ENCODE measurements at regions not wholly inside any gene's neighbourhood (a gene's known extent, or its start where the extent isn't known, plus 50 kb on each side); places are given as distances from the start of the nearest gene placed in this dataset.

DNA sequence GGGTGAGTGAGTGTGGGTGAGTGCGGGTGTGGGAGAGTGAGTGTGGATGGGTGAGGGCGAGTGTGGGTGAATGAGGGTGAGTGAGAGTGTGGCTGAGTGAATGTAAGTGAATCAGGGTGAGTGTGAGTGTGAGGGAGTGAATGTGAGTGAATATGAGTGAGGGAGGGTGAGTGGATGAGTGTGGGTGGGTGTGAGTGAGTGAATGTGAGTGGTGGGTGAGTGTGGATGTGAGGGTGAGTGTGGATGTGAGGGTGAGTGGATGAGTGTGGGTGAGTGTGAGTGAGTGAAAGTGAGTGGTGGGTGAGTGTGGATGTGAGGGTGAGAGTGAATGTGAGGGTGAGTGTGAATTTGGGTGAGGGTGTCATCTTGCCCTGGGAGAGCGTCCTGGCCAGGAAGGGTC lies 67.5 kb downstream of the TRIML1 start:
- H3K9ac ChIP-seq (ENCODE audit: low read length), result no peak overlapping the region
- H2AFZ ChIP-seq (ENCODE audit: low read length), result no peak overlapping the region
- H3K4me3 ChIP-seq (ENCODE audit: low read length), result no peak overlapping the region
- H3K27ac ChIP-seq (ENCODE audit: low read length), result no peak overlapping the region
- H4K20me1 ChIP-seq (ENCODE audit: insufficient read depth, low read length), result no peaks in the 10 kb centered on the region
- DNase-seq, result no peak
- TF ChIP-seq EZH2 (optimal IDR thresholded peaks at IDR 0.05; ENCODE audit: low read depth, low read length), result no peak
- TF ChIP-seq CTCF (IDR thresholded peaks at IDR 0.05; ENCODE audit: low read length), result no peak
- no peaks in the 10 kb centered on the region for H3K9me2 ChIP-seq (replicated peaks; ENCODE audit: insufficient read depth, low read length)
- no peaks in the 10 kb centered on the region for H3K79me2 ChIP-seq (ENCODE audit: low read length)
- no peaks in the 10 kb centered on the region for H3F3A ChIP-seq (ENCODE audit: insufficient read depth, low read length)
- H3K4me1 ChIP-seq (ENCODE audit: low read length), result no peaks in the 10 kb centered on the region
- H3K9me3 ChIP-seq (replicated peaks; ENCODE audit: insufficient read depth, low read length), result no peaks in the 10 kb centered on the region
- H3K27me3 ChIP-seq (replicated peaks; ENCODE audit: insufficient read depth, low read length), result no peaks in the 10 kb centered on the region
- H3K36me3 ChIP-seq (replicated peaks; ENCODE audit: insufficient read depth, low read length), result no peaks in the 10 kb centered on the region
- no peak overlapping the region for H3K4me2 ChIP-seq (ENCODE audit: low read depth, low read length)

GRCh38 chr4:188214861-188215260 lies 75.6 kb downstream of the TRIML1 start:
- Histone ChIP-seq H3K9me3 (replicated peaks; ENCODE audit: insufficient read depth, low read length) (no peaks in the 10 kb centered on the region), H3K4me1 (ENCODE audit: low read length) (no peaks in the 10 kb centered on the region), H4K20me1 (ENCODE audit: insufficient read depth, low read length) (no peaks in the 10 kb centered on the region), H3K27me3 (replicated peaks; ENCODE audit: insufficient read depth, low read length) (no peaks in the 10 kb centered on the region), H3K9me2 (replicated peaks; ENCODE audit: insufficient read depth, low read length) (no peaks in the 10 kb centered on the region), H3K9ac (ENCODE audit: low read length) (no peak overlapping the region), H3K36me3 (replicated peaks; ENCODE audit: insufficient read depth, low read length) (no peaks in the 10 kb centered on the region), H3F3A (ENCODE audit: insufficient read depth, low read length) (no peaks in the 10 kb centered on the region), H3K4me2 (ENCODE audit: low read depth, low read length) (no peak overlapping the region), H3K27ac (ENCODE audit: low read length) (no peak overlapping the region), H2AFZ (ENCODE audit: low read length) (no peak overlapping the region), H3K79me2 (ENCODE audit: low read length) (no peaks in the 10 kb centered on the region), H3K4me3 (ENCODE audit: low read length) (no peak overlapping the region)
- TF ChIP-seq CTCF (IDR thresholded peaks at IDR 0.05; ENCODE audit: low read length) (no peak), EZH2 (optimal IDR thresholded peaks at IDR 0.05; ENCODE audit: low read depth, low read length) (no peak), EZH2phosphoT487 (IDR thresholded peaks at IDR 0.05; ENCODE audit: low read length) (no peak)
- no peak for DNase-seq

GRCh38 chr4:188218392-188218791 lies 79.2 kb downstream of the TRIML1 start:
- no peak overlapping the region for H3K4me3 ChIP-seq (ENCODE audit: low read length)
- no peaks in the 10 kb centered on the region for H4K20me1 ChIP-seq (ENCODE audit: insufficient read depth, low read length)
- no peaks in the 10 kb centered on the region for H3K9me3 ChIP-seq (replicated peaks; ENCODE audit: insufficient read depth, low read length)
- TF ChIP-seq EZH2phosphoT487 (IDR thresholded peaks at IDR 0.05; ENCODE audit: low read length) (no peak), EZH2 (optimal IDR thresholded peaks at IDR 0.05; ENCODE audit: low read depth, low read length) (no peak), CTCF (IDR thresholded peaks at IDR 0.05; ENCODE audit: low read length) (no peak)
- no peaks in the 10 kb centered on the region for H3K79me2 ChIP-seq (ENCODE audit: low read length)
- no peak overlapping the region for H2AFZ ChIP-seq (ENCODE audit: low read length)
- no peaks in the 10 kb centered on the region for H3K4me1 ChIP-seq (ENCODE audit: low read length)
- H3K9me2 ChIP-seq (replicated peaks; ENCODE audit: insufficient read depth, low read length), result no peaks in the 10 kb centered on the region
- no peak overlapping the region for H3K9ac ChIP-seq (ENCODE audit: low read length)
- H3K4me2 ChIP-seq (ENCODE audit: low read depth, low read length), result no peak overlapping the region
- H3K27ac ChIP-seq (ENCODE audit: low read length), result no peak overlapping the region
- H3K36me3 ChIP-seq (replicated peaks; ENCODE audit: insufficient read depth, low read length), result no peaks in the 10 kb centered on the region
- no peak for DNase-seq
- H3K27me3 ChIP-seq (replicated peaks; ENCODE audit: insufficient read depth, low read length), result no peaks in the 10 kb centered on the region
- no peaks in the 10 kb centered on the region for H3F3A ChIP-seq (ENCODE audit: insufficient read depth, low read length)
